Fibroblast of lung (primary cell): ENCODE measurements at regions not wholly inside any gene's neighbourhood (a gene's known extent, or its start where the extent isn't known, plus 50 kb on each side); places are given as distances from the start of the nearest gene placed in this dataset.

Experiments used
- DNase-seq, 2 donors: peaks; one replicate each; pipeline versions ENCODE4 v3.0.0 to v3.0.0-alpha.2; 2010; ENCODE audit warnings: low read depth in 2 of 2
- H2AFZ ChIP-seq: 2 replicates; pipeline ENCODE4 v1.5.1; 2012; ENCODE audit warnings: low read length, control low read depth, inconsistent platforms
- H3K27ac ChIP-seq: 2 replicates; pipeline ENCODE4 v1.5.1; 2011; ENCODE audit warnings: low read length, control low read depth; ENCODE audit not compliant: insufficient read depth
- H3K27me3 ChIP-seq: 2 replicates; pipeline ENCODE4 v1.5.1; 2011; ENCODE audit warnings: mild to moderate bottlenecking, low read length; ENCODE audit not compliant: control insufficient read depth, insufficient read depth
- H3K36me3 ChIP-seq: 2 replicates; pipeline ENCODE4 v1.5.1; 2011; ENCODE audit warnings: low read length; ENCODE audit not compliant: control insufficient read depth, insufficient read depth
- H3K4me1 ChIP-seq: 2 replicates; pipeline ENCODE4 v1.5.1; 2011; ENCODE audit warnings: low read length; ENCODE audit not compliant: control insufficient read depth, insufficient read depth; ENCODE audit errors: extremely low read depth
- H3K4me2 ChIP-seq: 2 replicates; pipeline ENCODE4 v1.5.1; 2011; ENCODE audit warnings: low read length, control low read depth; ENCODE audit not compliant: insufficient read depth; ENCODE audit errors: extremely low read depth
- H3K4me3 ChIP-seq, 4 experiments: fragments of 200-600 bp in 1 of 4; sonication (generic) in 1 of 4; replicated peaks in 1 of 4; 2 replicates each; pipeline ENCODE4 v1.5.1; 2011 to 2016; ENCODE audit warnings: low read length in 4 of 4, low read depth in 3 of 4, mild to moderate bottlenecking in 3 of 4, control low read depth in 2 of 4, inconsistent platforms in 1 of 4, mixed read lengths in 1 of 4; ENCODE audit not compliant: insufficient read depth in 1 of 4; ENCODE audit errors: control extremely low read depth in 1 of 4
- H3K79me2 ChIP-seq: 2 replicates; pipeline ENCODE4 v1.5.1; 2012; ENCODE audit warnings: mild to moderate bottlenecking, low read length, inconsistent platforms; ENCODE audit not compliant: control insufficient read depth, insufficient read depth
- H3K9ac ChIP-seq: 2 replicates; pipeline ENCODE4 v1.5.1; 2011; ENCODE audit warnings: mild to moderate bottlenecking, low read length, control low read depth; ENCODE audit not compliant: insufficient read depth
- H3K9me3 ChIP-seq: 2 replicates; pipeline ENCODE4 v1.5.1; 2012; ENCODE audit warnings: low read depth, low read length; ENCODE audit not compliant: control insufficient read depth, insufficient read depth
- H4K20me1 ChIP-seq: 2 replicates; pipeline ENCODE4 v1.5.1; 2011; ENCODE audit warnings: low read length; ENCODE audit not compliant: control insufficient read depth, insufficient read depth; ENCODE audit errors: extremely low read depth
- EZH2 ChIP-seq: IDR thresholded peaks from 2 replicates; pipeline ENCODE4 v1.5.1; 2012; ENCODE audit warnings: low read length, control low read depth, mild to moderate bottlenecking; ENCODE audit errors: missing control alignments
- TF ChIP-seq, protein P1 (sequence below), 2 donors: IDR thresholded peaks in 1 of 2; conservative IDR thresholded peaks in 1 of 2; 1 replicate in 1 of 2; 2 replicates in 1 of 2; pipeline ENCODE4 v1.5.1; 2011 to 2012; ENCODE audit warnings: low read length in 2 of 2, control low read depth in 1 of 2, inconsistent platforms in 1 of 2, low read depth in 1 of 2, mild to moderate bottlenecking in 1 of 2

- DNase-seq, result no peak
- no peak overlapping the region for H2AFZ ChIP-seq
Observed at GRCh38 chr1:95453053-95453452, 219.0 kb downstream of the RWDD3 start.

DNA sequence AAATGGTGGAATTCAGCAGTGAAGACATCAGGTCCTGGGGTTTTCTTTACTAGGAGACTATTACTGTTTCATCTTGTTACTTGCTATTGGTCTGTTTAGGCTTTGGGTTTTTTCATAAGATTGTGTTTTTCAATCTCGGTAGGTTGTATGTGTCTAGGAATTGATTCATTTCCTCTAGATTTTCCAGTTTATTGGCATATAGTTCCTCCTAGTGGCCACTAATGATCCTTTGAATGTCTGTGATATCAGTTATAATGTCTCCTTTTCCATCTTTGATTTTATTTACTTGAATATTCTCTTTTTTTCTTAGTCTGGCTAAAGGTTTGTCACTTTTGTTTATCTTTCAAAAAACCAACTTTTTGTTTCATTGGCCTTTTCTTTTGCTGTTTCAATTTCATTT lies 233.0 kb downstream of the RWDD3 start:
- Histone ChIP-seq H3K4me2 (no peak overlapping the region), H3K27ac (no peak overlapping the region), H3K36me3 (no peaks in the 10 kb centered on the region), H3K4me1 (no peaks in the 10 kb centered on the region), H3K9ac (no peak overlapping the region), H3K9me3 (no peaks in the 10 kb centered on the region), H3K4me3 (no peak overlapping the region), H2AFZ (no peak overlapping the region), H3K79me2 (no peaks in the 10 kb centered on the region), H4K20me1 (no peaks in the 10 kb centered on the region), H3K27me3 (no peaks in the 10 kb centered on the region)
- TF ChIP-seq EZH2, result no peak
- TF ChIP-seq, protein P1, sequence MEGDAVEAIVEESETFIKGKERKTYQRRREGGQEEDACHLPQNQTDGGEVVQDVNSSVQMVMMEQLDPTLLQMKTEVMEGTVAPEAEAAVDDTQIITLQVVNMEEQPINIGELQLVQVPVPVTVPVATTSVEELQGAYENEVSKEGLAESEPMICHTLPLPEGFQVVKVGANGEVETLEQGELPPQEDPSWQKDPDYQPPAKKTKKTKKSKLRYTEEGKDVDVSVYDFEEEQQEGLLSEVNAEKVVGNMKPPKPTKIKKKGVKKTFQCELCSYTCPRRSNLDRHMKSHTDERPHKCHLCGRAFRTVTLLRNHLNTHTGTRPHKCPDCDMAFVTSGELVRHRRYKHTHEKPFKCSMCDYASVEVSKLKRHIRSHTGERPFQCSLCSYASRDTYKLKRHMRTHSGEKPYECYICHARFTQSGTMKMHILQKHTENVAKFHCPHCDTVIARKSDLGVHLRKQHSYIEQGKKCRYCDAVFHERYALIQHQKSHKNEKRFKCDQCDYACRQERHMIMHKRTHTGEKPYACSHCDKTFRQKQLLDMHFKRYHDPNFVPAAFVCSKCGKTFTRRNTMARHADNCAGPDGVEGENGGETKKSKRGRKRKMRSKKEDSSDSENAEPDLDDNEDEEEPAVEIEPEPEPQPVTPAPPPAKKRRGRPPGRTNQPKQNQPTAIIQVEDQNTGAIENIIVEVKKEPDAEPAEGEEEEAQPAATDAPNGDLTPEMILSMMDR (conservative IDR thresholded peaks at IDR 0.05 in 1 of 2, IDR thresholded peaks at IDR 0.05 in 1 of 2; ENCODE audit: low read depth in 1 of 2, low read length in 2 of 2), result no peak
- peak in 1 of 2 donors; percentile 4 for DNase-seq

More at GRCh38 chr1:95453053-95453452, 219.0 kb downstream of the RWDD3 start:
- Histone ChIP-seq H3K4me2 (no peak overlapping the region), H3K27me3 (no peaks in the 10 kb centered on the region), H3K36me3 (no peaks in the 10 kb centered on the region), H4K20me1 (no peaks in the 10 kb centered on the region), H3K4me3 (no peak overlapping the region), H3K9me3 (no peaks in the 10 kb centered on the region), H3K79me2 (no peaks in the 10 kb centered on the region), H3K4me1 (no peaks in the 10 kb centered on the region), H3K27ac (no peak overlapping the region), H3K9ac (no peak overlapping the region)
- TF ChIP-seq, protein P1 (conservative IDR thresholded peaks at IDR 0.05 in 1 of 2, IDR thresholded peaks at IDR 0.05 in 1 of 2; ENCODE audit: low read depth in 1 of 2, low read length in 2 of 2), result no peak
- TF ChIP-seq EZH2, result no peak

- no peak for DNase-seq
- Histone ChIP-seq H3K4me2 (no peak overlapping the region), H4K20me1 (no peaks in the 10 kb centered on the region), H3K9me3 (no peaks in the 10 kb centered on the region), H3K27me3 (no peaks in the 10 kb centered on the region), H3K36me3 (no peaks in the 10 kb centered on the region), H3K4me1 (no peaks in the 10 kb centered on the region), H2AFZ (no peak overlapping the region), H3K9ac (no peak overlapping the region), H3K4me3 (no peak overlapping the region), H3K27ac (no peak overlapping the region), H3K79me2 (no peaks in the 10 kb centered on the region)
- TF ChIP-seq, protein P1 (conservative IDR thresholded peaks at IDR 0.05 in 1 of 2, IDR thresholded peaks at IDR 0.05 in 1 of 2; ENCODE audit: low read depth in 1 of 2, low read length in 2 of 2), result no peak
- TF ChIP-seq EZH2, result no peak
Observed at GRCh38 chr1:95475686-95476457, 241.9 kb downstream of the RWDD3 start.
